Mammary epithelial cell (primary cell): ENCODE measurements at regions not wholly inside any gene's neighbourhood (a gene's known extent, or its start where the extent isn't known, plus 50 kb on each side); places are given as distances from the start of the nearest gene placed in this dataset.

Experiments used
- EZH2 ChIP-seq: IDR thresholded peaks from 2 replicates; pipeline ENCODE4 v1.6.1; 2012; ENCODE audit warnings: low read length, inconsistent platforms, borderline replicate concordance
- TF ChIP-seq, protein P1 (sequence below), 2 donors: IDR thresholded peaks in 1 of 2; conservative IDR thresholded peaks in 1 of 2; 2 replicates each; pipeline ENCODE4 v1.5.1; 2011 to 2012; ENCODE audit warnings: inconsistent platforms in 2 of 2, low read length in 2 of 2, mild to moderate bottlenecking in 2 of 2, control low read depth in 1 of 2, low read depth in 1 of 2; ENCODE audit not compliant: insufficient read depth in 1 of 2; ENCODE audit errors: extremely low read depth in 1 of 2

DNA sequence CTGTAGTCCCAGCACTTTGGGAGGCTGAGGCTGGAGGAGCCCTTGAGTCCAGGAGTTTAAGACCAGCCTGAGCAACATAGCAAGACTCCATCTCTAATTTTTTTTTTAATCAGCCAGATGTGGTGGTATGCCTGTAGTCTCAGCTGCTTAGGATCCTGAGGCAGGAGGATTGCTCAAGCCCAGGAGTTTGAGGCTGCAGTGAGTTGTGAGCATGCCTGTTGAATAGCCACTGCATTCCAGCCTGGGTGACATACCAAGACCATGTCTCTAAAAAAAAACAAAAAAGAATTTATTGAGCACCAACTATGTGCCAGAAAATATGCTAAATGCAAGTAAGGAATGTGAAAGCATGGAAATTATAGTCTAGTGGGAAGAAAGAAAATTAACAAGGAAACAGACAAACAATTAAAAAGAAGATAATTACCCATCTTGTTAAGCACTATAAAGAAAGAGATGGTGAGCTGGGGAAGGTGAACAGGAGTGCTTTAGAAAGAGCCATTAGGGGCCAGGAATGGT, 104.0 kb upstream of the ZNF678 start:
- TF ChIP-seq, protein P1, sequence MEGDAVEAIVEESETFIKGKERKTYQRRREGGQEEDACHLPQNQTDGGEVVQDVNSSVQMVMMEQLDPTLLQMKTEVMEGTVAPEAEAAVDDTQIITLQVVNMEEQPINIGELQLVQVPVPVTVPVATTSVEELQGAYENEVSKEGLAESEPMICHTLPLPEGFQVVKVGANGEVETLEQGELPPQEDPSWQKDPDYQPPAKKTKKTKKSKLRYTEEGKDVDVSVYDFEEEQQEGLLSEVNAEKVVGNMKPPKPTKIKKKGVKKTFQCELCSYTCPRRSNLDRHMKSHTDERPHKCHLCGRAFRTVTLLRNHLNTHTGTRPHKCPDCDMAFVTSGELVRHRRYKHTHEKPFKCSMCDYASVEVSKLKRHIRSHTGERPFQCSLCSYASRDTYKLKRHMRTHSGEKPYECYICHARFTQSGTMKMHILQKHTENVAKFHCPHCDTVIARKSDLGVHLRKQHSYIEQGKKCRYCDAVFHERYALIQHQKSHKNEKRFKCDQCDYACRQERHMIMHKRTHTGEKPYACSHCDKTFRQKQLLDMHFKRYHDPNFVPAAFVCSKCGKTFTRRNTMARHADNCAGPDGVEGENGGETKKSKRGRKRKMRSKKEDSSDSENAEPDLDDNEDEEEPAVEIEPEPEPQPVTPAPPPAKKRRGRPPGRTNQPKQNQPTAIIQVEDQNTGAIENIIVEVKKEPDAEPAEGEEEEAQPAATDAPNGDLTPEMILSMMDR (conservative IDR thresholded peaks at IDR 0.05 in 1 of 2, IDR thresholded peaks at IDR 0.05 in 1 of 2; ENCODE audit: extremely low read depth in 1 of 2, insufficient read depth in 1 of 2, low read depth in 1 of 2, low read length in 2 of 2), result no peak
- no peak for TF ChIP-seq EZH2
